SKM-1 treated with dmso at 0.1 percent for 144 hours (cell line): ENCODE measurements at regions not wholly inside any gene's neighbourhood (a gene's known extent, or its start where the extent isn't known, plus 50 kb on each side); places are given as distances from the start of the nearest gene placed in this dataset.
"Not testable (repeated sequence)": the region's sequence is repeated elsewhere in the genome, so short reads cannot be mapped to it uniquely, and the experiment has no call there.

Experiments used
- DNase-seq: peaks from one replicate; lab custom pipeline; 2025; ENCODE audit not compliant: unreplicated experiment; lab: John Stamatoyannopoulos, UW

DNA sequence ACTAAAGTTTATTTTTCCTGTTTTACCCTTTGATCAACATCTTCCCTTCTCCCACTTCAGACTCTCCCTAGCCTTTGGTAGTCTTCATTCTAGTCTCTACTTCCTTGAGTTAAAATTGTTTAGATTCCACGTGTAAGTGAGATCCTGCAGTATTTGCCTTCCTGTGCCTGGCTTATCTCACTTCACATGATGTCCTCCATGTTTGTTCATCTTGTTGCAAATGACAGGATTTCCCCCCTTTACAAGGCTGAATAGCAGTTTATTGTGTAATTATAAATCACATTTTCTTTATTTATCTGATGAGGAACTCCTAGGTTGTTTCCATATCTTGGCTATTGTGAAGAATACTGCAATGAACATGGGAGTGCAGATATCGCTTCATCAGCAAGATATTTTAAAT is 461.7 kb downstream of the CHSY3 start:
- no peak for DNase-seq

DNA sequence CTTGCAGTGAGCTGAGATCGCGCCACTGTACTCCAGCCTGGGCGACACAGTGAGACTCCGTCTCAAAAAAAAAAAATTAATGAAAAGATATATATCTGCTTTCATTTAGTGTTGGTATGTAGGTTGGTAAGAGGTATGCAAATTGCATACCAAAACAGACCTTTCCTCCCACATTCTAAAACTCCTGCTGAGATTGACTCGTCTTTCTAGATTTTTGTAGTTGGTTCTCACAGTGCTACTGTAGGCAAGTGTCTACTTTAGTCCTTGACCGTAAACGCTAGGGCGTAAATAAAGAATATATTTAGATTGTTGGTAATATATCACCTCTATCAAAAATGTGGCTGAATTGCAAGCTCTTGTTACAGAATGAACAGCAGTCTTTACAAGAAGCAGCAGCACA is 445.9 kb downstream of the CHSY3 start:
- DNase-seq, result no peak

DNA sequence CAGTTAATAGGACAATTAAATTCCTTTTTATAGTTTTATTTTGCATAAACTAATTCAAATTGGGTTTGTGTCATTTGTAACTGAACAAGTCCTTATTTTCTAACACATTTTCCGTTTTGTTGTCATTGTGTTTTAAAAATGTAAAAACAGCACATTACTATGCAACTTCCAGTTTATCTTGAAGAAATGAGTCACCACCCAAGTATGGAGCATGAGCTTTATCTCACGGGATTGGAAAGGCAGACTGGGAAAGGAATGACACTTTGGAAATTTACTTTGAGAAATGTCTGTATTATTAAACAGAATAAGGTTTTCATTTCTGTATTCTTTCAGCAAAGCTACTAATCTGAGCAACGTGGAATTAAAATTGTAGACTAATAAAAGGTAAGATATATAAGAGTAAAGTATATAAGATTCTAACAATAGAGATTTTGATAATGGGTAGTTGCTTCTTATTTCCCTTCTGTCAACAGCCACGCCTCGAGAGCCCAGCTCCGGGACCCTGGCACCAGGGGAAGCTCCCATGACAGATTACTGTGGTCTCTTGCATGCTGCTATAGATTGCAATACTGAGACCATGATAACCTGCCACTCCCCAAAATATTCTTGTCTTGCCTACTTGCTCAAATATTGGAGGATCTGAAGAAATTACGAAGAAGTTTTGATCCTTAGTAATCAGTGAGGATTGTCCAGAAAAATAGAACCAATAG is 433.1 kb downstream of the CHSY3 start:
- DNase-seq, result no peak

DNA sequence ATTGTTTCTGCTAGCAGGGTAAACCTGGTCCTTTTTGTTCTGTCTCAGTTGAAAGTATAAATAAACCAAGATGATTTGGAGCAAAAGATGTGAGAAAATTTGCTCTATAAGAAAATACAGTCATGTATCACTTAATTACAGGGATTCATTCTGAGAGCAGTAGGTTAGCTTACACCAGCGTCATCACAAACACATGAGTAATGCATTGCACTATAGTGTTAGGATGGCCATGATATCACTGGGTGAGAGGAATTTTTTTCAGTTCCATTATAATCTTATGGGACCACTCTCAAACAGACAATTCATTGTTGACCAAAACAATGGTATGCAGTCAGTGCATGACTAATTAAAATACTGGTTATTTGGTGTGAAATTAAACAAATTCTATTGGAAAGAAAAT is 430.9 kb downstream of the CHSY3 start:
- no peak for DNase-seq

DNA sequence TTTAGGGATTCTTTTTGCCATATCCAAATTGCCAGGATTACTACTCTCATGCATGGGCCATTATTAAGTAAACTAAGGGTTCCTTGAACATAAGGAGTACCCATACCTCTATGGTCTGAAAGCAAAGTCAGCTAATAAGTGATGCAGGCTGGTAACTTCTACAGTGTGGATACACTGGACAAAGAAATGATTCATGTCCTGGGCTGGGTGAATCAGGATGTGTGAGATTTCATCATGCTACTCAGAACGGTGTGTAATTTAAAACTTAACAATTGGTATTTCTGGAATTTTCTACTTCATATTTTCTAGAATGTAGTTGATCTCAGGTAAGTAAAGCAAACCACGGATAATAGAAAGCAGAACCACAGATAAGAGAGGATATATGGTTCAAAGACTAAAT is 428.8 kb downstream of the CHSY3 start:
- no peak for DNase-seq

DNA sequence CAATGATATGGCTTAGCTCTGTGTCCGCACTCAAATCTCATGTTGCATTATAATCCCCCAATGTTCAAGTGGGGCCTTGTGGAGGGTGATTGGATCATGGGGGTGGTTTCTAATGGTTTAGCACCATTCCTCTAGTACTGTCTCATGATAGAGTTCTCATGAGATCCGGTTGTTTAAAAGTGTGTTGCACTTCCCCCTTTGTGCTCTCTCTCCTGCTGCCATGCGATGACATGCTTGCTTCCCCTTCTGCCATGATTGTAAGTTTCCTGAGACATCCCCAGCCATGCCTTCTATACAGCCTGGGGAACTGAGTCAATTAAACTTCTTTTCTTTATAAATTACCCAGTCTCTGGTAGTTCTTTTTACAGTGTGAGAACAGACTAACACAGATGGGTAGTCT is 427.1 kb downstream of the CHSY3 start:
- DNase-seq, result no peak

DNA sequence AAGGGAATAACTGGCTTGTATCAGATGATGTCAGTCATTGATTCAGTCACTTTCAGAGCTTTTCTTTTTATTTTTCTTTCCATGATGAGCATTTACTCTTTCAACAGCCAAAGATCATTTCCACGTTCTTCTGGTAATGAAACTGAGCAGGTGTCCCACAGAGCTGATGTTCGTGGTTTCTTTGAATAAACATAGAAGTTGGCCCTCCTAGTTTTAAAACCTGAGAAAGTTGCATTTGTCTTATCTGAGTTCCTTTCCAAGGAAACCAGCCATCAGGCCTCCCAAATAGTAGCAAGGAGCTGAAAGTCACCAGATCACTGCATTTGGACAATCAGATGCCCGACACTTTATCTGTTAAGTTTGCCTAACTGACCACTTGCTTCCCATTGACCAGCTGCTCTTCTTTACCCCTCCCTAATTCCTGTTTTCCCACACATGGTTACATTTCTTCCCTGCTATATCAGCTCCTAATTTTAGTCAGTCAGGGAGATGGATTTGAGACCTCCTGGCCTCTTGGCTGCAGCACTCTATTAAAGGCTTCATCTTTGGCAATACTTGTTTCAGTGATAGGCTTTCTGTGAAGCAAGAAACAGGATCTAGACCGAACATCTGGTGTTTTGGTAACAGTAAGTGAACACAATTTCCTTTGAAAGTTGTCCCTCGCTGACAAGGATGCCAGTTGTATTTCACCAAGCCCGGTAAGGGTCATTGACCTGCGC is 420.8 kb downstream of the CHSY3 start:
- no peak for DNase-seq

DNA sequence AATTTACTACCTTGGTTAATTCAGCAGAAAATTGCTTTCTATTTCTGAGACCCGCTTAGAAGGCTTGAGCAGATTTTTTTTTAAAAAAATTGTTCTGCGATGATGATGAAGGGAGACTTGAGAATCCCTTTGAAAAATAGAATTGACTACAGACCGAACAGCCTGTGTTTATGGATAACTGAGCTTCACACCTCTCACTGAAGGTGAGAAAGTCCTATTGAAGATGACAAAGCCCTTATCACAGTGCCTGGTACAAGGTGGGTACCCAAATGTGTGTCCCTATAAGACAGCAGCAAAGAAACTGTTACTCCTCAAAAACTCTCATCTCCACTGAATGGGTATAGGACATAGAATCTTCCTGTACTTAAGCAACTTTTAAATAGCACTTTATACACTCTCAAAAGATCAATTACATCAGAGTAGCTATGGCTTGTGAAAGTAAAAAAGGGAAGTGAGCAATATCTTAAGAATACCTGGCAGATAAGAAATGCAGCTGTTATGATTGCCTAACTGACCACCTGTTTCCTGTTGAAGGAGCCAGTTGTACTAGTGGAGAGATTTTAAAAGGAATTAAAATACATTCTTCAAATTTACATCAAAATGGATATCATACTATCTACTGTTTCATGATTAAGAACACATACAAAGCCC is 419.7 kb downstream of the CHSY3 start:
- peak; percentile 70 for DNase-seq

DNA sequence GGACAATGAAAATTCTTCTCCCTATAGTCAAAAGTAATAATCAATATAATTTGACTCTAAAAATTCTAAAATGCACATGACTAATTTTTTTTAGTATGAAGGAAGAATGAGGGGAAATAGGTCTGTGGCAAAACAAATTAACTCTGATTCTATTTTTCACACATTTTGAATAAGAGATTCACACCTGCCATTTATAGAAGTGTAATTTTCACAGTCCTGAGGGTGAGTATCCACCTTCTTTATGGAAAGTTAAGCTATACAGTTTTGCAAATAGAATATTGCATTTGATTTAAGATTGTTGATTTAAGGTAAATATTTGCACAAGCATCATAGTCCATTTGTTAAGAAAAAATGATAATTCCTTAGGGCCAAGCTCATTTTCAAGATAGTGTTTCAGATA is 417.7 kb downstream of the CHSY3 start:
- no peak for DNase-seq

DNA sequence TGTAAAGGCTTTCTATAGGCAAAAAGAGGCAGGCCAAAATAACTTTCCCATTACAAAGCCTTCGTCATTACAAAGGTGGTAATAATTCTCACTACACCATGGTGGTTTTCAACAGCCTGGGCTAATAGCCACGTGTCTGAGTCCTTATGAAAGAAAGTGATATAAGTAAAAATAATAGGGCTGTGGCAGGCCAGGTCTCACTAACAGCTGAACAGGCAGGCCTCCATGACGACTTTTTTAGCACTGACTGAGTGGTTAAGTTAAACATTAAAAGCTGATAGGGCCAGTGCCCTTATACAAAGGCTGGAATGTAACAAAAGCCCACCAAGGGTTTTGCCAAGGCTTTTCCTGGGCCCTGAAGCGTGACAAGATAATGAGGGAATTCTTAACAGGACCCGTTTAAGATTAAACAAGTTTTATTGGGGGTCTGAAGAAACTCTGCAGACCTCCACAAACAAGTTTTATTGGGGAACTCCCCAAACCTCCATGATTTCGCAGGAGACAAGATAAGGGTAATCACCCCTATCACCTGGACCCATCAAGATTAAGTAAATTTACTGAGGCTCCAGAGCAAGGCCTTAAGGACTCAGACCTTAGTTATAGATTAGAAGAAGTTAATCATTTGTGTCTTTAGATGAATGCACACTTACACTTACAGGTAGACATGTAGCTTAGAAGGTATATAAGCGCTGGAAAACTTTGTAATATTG is 412.9 kb downstream of the CHSY3 start:
- DNase-seq, result no peak

DNA sequence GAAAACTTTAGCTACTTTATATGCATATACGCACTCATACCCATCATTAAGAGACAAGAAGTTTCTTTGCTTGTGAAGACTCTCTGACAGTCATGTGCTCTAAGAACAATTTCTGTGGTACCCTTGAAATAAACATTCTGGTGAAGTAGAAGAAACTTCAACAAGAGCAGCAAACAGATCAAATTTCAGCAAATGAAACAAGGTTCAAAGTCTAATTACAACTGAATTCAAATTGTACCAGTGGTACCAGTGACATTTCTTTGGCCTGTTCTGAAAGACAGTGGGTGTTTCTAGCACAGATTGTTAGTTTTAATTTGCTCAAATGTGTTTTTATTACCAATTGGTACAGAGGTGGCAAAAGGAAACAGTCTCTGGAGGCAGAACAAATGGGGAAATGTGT is 391.0 kb downstream of the CHSY3 start:
- no peak for DNase-seq

DNA sequence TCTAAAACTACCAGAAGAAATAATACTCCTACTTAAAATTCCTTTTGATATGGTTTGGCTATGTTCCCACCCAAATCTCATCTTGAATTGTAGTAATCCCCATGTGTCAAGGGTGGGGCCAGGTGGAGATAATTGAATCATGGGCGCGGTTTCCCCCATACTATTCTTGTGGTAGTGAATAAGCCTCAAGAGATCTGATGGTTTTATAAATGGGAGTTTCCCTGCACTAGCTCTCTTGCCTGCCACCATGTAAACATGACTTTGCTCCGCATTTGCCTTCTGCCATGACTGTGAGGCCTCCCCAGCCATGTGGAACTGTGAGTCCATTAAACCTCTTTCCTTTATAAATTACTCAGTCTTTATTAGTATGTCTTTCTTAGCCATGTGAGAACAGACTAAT is 390.5 kb downstream of the CHSY3 start:
- not testable (repeated sequence) for DNase-seq

DNA sequence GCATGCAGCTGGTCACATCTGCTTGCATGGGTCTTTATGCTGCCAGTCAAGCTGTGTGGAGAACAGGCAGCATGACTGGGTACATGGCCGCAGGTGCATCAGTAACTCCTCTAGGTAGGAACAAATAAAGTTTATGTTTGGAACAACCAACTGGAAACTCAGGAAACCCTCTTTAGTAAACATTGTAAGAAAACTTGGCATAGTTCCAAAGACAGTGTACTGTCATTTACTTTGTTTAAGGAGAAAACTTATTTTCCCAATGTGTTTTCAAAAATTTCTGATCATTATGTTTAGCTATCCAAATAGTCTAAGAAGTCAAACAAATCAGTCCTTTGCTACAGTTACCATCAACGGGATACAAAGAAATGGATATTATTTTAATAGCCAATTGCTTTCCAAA is 386.0 kb downstream of the CHSY3 start:
- DNase-seq, result no peak

DNA sequence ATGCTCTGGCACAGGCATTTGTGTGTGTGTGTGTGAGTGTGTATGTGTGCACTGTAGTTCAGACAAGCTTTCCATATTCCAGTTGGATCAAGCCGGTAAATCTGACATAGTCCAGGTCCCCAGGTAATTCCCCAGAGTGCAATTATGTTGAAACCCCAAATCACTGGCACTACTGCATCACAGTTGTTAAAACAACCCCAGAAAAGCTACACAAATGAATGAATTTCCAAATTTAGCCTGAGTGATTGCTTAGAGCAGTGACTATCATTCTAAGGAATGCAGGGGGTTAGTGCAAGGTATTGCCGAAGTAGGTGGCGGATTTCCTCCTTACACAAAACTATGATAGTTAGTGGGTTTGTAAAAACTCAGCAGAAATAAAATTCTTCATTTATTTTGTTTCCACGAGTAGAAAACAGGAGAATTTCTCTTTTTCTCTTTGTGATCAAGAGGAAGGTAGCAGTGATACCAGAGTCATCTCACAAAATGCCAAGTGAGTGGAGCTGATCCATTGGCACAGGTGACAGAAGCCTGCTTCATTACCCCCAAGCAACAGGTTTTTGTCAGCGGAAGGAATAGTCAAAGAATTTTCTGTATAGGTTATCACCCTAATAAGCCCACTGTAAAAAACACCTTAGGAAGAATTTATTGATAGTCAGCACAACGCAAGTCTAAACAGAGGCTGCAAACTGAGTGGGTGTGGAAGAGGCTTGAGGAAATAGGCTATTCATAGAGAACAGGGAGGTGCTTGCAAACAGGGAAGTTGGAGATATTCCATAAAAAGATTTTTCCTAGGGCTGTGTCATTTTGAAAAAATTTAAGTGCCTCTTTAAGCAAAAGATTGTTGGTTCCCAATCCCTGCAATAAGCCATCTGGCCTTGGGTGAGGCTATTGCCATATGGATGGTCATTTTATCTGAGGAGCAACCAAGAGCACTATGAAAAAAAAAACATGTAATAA is 385.1 kb downstream of the CHSY3 start:
- DNase-seq, result no peak

DNA sequence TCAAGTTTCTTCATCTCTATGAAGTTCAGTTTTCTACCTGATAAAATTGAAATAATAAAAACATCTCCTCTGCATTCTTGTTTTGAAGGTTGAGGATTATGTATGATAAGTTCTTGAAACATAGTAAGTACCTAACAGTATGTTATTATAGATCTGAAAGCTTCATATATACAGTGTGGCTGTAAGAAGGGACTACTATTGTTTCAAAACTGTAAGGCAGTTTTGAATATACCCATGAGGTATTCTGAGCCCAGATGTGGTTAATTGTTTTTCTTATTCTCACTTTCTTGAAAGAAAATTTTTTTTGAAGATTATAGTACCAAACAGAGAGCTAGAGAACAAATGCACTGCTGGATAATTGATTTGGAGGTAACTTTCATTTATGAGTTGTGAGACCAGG is 383.2 kb downstream of the CHSY3 start:
- DNase-seq, result no peak

DNA sequence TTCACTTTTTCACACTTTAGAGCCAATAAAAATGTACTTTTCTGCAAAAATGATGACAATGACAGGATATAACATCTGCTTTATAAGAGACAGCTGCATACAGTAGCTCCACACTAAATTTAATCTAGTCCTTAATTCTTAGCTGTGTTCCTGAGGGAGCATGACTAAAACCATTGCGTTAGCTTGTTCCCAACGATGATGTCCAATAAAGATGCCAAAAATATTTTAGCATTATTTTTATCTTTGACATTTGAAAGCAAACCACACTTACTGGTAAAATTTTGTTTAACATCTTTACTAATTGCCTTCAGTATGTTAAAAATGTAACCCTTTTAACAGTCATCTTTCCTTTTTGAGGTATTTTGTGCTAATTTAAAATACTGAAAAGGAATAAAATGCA is 382.7 kb downstream of the CHSY3 start:
- no peak for DNase-seq

DNA sequence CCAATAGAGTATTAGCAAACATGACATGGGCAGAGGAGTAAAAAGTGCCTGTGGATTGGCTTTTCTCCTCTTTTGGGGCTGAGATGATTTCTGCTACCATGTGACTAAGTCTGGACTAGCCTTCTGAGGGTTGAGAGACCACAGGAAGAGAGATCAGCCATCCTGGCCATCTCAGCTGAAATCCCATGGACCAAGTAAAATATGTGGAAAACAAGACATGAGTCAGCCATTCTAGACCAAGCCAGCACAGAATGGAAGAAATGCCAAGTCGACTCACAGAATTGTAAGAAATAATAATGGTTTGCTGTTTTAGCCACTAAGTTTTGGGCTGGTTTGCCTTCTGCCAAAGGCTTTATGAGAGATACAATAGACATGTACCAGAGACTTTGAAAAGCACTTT is 377.8 kb downstream of the CHSY3 start:
- DNase-seq, result no peak

DNA sequence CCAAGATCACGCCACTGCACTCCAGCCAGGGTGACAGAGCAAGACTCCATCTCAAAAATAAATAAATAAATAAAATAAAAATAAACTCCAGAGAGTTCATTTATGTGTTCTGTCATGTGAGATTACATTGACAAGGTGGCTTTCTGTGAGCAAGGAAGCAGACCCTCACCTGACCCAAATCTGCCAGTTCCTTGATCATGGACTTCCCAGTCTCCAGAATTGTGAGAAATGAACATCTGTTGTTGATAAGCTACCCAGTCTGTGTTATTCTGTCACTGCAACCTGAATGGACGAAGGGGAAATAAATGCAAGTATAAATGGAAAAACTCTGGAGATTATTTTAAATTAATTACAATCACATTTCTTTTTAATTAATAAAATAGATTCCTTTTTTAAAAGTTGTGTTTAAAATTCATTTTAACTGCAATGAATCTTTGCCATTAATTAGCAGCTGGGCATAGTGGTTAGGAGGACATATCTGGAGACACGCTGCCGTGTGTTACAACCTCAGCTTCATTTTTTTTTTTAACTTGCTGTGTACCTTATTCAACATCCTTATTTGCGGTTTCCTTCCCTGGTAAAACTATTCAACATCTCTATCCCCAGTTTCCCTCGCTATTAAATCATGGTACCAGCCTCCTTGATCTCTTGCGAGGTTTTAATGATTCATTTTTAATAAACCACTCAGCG is 376.4 kb downstream of the CHSY3 start:
- no peak for DNase-seq

DNA sequence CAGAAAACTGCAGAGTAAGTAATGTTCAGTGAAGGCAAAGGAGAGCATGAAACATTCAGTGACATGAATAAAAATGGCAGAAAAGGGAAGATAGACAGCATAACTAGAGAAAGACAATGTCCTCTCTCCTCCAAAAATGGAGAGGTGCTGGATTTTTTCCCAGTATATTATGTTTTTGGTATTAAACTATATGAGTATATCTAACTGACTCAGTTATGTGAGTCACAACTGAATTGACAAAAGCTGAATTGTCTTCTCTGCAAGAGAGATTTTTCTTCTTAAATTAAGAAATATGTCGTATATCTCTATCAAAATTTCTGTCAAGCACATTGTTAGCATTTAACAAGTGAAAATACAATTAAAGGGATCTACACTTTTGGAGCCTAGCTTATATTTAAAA is 375.1 kb downstream of the CHSY3 start:
- no peak for DNase-seq

DNA sequence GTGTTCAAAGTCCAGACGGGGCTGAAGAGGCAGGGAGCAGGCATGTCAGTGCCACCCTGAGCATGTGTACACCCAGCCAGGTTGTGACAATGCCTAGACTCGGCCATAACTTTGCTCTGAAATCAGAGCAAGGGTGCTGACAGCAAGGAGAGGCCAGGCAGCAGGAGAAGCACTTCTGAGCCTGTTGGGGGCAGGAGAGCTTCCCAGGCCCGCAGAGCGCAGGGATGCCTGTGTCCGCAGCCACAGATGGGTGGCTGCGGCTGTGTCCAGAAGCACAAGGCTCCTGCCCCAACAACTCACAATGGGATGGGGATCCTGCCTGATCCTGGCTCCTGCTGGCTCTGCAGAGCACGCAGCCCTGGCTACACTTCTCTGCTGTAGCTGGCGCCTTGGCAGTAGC is 373.9 kb downstream of the CHSY3 start:
- no peak for DNase-seq
